Small intestine (tissue), 7 donors: ENCODE measurements at regions not wholly inside any gene's neighbourhood (a gene's known extent, or its start where the extent isn't known, plus 50 kb on each side); places are given as distances from the start of the nearest gene placed in this dataset.

ENCODE experiments used
- DNase-seq, 2 donors: peaks; one replicate each; pipeline versions ENCODE4 v3.0.0 to v3.0.0-alpha.2; 2013
- FAIRE-seq: peaks from 2 replicates; lab custom pipeline; 2012; peaks lifted over from hg19 to GRCh38; lab: Jason Lieb, UNC
- H3K27ac ChIP-seq, 3 donors: one replicate each; pipeline ENCODE4 v1.5.1; 2013; ENCODE audit warnings: low read length in 2 of 3, mild to moderate bottlenecking in 2 of 3, control low read depth in 1 of 3, inconsistent platforms in 1 of 3, low read depth in 1 of 3, moderate library complexity in 1 of 3
- H3K27me3 ChIP-seq, 3 donors: one replicate each; pipeline ENCODE4 v1.6.1; 2013; ENCODE audit warnings: low read length in 3 of 3, inconsistent platforms in 1 of 3; ENCODE audit not compliant: control insufficient read depth in 3 of 3, insufficient read depth in 3 of 3
- H3K36me3 ChIP-seq, 3 donors: one replicate each; pipeline ENCODE4 v1.6.1; 2013; ENCODE audit warnings: low read length in 3 of 3, inconsistent platforms in 1 of 3, low read depth in 1 of 3, mild to moderate bottlenecking in 1 of 3, moderate library complexity in 1 of 3; ENCODE audit not compliant: control insufficient read depth in 3 of 3, insufficient read depth in 2 of 3
- H3K4me1 ChIP-seq, 3 donors: one replicate each; pipeline ENCODE4 v1.6.1; 2013; ENCODE audit warnings: low read length in 2 of 3, inconsistent platforms in 1 of 3, low read depth in 1 of 3, mild to moderate bottlenecking in 1 of 3, moderate library complexity in 1 of 3; ENCODE audit not compliant: control insufficient read depth in 3 of 3, insufficient read depth in 2 of 3
- H3K4me3 ChIP-seq, 3 donors: one replicate each; pipeline ENCODE4 v1.5.1; 2013; ENCODE audit warnings: low read length in 3 of 3, control low read depth in 1 of 3, inconsistent platforms in 1 of 3, low read depth in 1 of 3, mild to moderate bottlenecking in 1 of 3, moderate library complexity in 1 of 3
- H3K9me3 ChIP-seq, 2 donors: one replicate each; pipeline ENCODE4 v1.6.1; 2013; ENCODE audit warnings: low read depth in 1 of 2, low read length in 1 of 2; ENCODE audit not compliant: control insufficient read depth in 2 of 2, insufficient read depth in 1 of 2
- WGBS, 3 donors: extraction: QIAGEN DNeasy Blood & Tissue Kit; methylation state at CpG; one replicate each; pipeline ENCODE4 v1.1.7; 2013; 5-methylcytosine and 5-hydroxymethylcytosine counted together
- donor health status: healthy with polysubstance abuse.
- donor health status: control.
- donor health status: control.
- donor health status: Bipolar disorder and iron deficiency.
- donor health status: healthy.

GRCh38 chr2:5325523-5325922 lies 366.7 kb upstream of the SOX11 start:
- H3K27me3 ChIP-seq = peaks cover 0 to 3% (median 0%) of the 10 kb centered on the region in 3 donors
- FAIRE-seq (no peak), DNase-seq (no peak)
- peaks cover 0 to 2% of the 10 kb centered on the region in 2 donors for H3K9me3 ChIP-seq
- H3K4me3 ChIP-seq = no peak overlapping the region
- no peaks in the 10 kb centered on the region for H3K4me1 ChIP-seq
- WGBS, 3 donors = 92 to 93% (median 92%) methylated on average over 21 to 23 of the region's 23 CpGs
- no peak overlapping the region for H3K27ac ChIP-seq
- H3K36me3 ChIP-seq = no peaks in the 10 kb centered on the region

- DNase-seq (no peak), FAIRE-seq (no peak)
- Histone ChIP-seq H3K4me1 (no peaks in the 10 kb centered on the region), H3K27me3 (no peaks in the 10 kb centered on the region), H3K27ac (no peak overlapping the region), H3K4me3 (no peak overlapping the region), H3K9me3 (peaks cover 0 to 2% of the 10 kb centered on the region in 2 donors), H3K36me3 (no peaks in the 10 kb centered on the region)
- 53 to 66% (median 64%) methylated on average over 5 of the region's 5 CpGs for whole genome bisulfite sequencing, 3 donors
Measured at GRCh38 chr2:5328826-5329225, 363.4 kb upstream of the SOX11 start.

- WGBS, 3 donors = 67 to 80% (median 69%) methylated on average over 3 of the region's 3 CpGs
- H3K27ac ChIP-seq = no peak overlapping the region
Measured at GRCh38 chr2:5329763-5330162, 362.4 kb upstream of the SOX11 start.

GRCh38 chr2:5330961-5331360 lies 361.2 kb upstream of the SOX11 start:
- Histone ChIP-seq H3K36me3 (no peaks in the 10 kb centered on the region), H3K4me3 (no peak overlapping the region), H3K27me3 (no peaks in the 10 kb centered on the region), H3K27ac (no peak overlapping the region), H3K4me1 (no peaks in the 10 kb centered on the region), H3K9me3 (peaks cover 0 to 2% of the 10 kb centered on the region in 2 donors)
- FAIRE-seq (no peak), DNase-seq (no peak)
- WGBS, 3 donors = 0 to 13% (median 11%) methylated on average over 1 of the region's 1 CpG

More at GRCh38 chr2:5329763-5330162, 362.4 kb upstream of the SOX11 start:
- no peaks in the 10 kb centered on the region for H3K4me1 ChIP-seq
- H3K9me3 ChIP-seq = peaks cover 0 to 2% of the 10 kb centered on the region in 2 donors
- FAIRE-seq (no peak), DNase-seq (no peak)
- H3K4me3 ChIP-seq = no peak overlapping the region
- no peaks in the 10 kb centered on the region for H3K27me3 ChIP-seq
- H3K36me3 ChIP-seq = no peaks in the 10 kb centered on the region

GRCh38 chr2:5332925-5333324 lies 359.3 kb upstream of the SOX11 start:
- no peaks in the 10 kb centered on the region for H3K36me3 ChIP-seq
- no peak for DNase-seq
- FAIRE-seq = no peak
- no peaks in the 10 kb centered on the region for H3K27me3 ChIP-seq
- no peaks in the 10 kb centered on the region for H3K4me1 ChIP-seq
- no peaks in the 10 kb centered on the region for H3K9me3 ChIP-seq
- 76 to 87% (median 80%) methylated on average over 3 of the region's 3 CpGs for WGBS, 3 donors
- H3K4me3 ChIP-seq = no peak overlapping the region
- H3K27ac ChIP-seq = no peak overlapping the region

- Histone ChIP-seq H3K4me3 (no peak overlapping the region), H3K4me1 (no peaks in the 10 kb centered on the region), H3K27me3 (no peaks in the 10 kb centered on the region), H3K9me3 (no peaks in the 10 kb centered on the region), H3K27ac (no peak overlapping the region), H3K36me3 (no peaks in the 10 kb centered on the region)
- FAIRE-seq (no peak), DNase-seq (no peak)
Measured at GRCh38 chr2:5339473-5339872, 352.7 kb upstream of the SOX11 start.

GRCh38 chr2:5343785-5344335 lies 348.3 kb upstream of the SOX11 start:
- H3K4me1 ChIP-seq = no peaks in the 10 kb centered on the region
- H3K9me3 ChIP-seq = no peaks in the 10 kb centered on the region
- no peaks in the 10 kb centered on the region for H3K27me3 ChIP-seq
- FAIRE-seq = no peak
- DNase-seq = no peak
- H3K27ac ChIP-seq = no peak overlapping the region
- H3K36me3 ChIP-seq = no peaks in the 10 kb centered on the region
- H3K4me3 ChIP-seq = no peak overlapping the region
- WGBS, 3 donors = 51 to 62% (median 52%) methylated on average over 6 of the region's 6 CpGs

GRCh38 chr2:5352286-5352685 lies 339.9 kb upstream of the SOX11 start:
- FAIRE-seq (no peak), DNase-seq (no peak)
- Histone ChIP-seq H3K4me3 (no peak overlapping the region), H3K27me3 (no peaks in the 10 kb centered on the region), H3K27ac (no peak overlapping the region), H3K4me1 (no peaks in the 10 kb centered on the region), H3K36me3 (no peaks in the 10 kb centered on the region), H3K9me3 (no peaks in the 10 kb centered on the region)
- WGBS, 3 donors = 52 to 73% (median 67%) methylated on average over 2 of the region's 2 CpGs

- no peak for FAIRE-seq
- Histone ChIP-seq H3K27ac (no peak overlapping the region), H3K27me3 (no peaks in the 10 kb centered on the region), H3K9me3 (no peaks in the 10 kb centered on the region), H3K4me1 (no peaks in the 10 kb centered on the region), H3K4me3 (no peak overlapping the region), H3K36me3 (no peaks in the 10 kb centered on the region)
- WGBS, 3 donors = 18 to 41% (median 21%) methylated on average over 1 of the region's 1 CpG
- DNase-seq = no peak
Measured at GRCh38 chr2:5353565-5353964, 338.6 kb upstream of the SOX11 start.
